ENCODE measurements at regions not wholly inside any gene's neighbourhood (a gene's known extent, or its start where the extent isn't known, plus 50 kb on each side); places are given as distances from the start of the nearest gene placed in this dataset.

- Mint-ChIP-seq H3K4me1 (no peaks in the 10 kb centered on the region), H3K9me3 (peaks cover 2% of the 10 kb centered on the region), H3K4me3 (no peak overlapping the region), H3K36me3 (no peaks in the 10 kb centered on the region), H3K27me3 (no peaks in the 10 kb centered on the region), H3K27ac (no peak overlapping the region)
- no peak for DNase-seq
- no peak for ATAC-seq (ENCODE audit: low read depth)
- POLR2A ChIA-PET: no interaction called here
These were observed 939.7 kb downstream of the NSUN3 start for GRCh38 chr3:95002438-95003046.

DNA sequence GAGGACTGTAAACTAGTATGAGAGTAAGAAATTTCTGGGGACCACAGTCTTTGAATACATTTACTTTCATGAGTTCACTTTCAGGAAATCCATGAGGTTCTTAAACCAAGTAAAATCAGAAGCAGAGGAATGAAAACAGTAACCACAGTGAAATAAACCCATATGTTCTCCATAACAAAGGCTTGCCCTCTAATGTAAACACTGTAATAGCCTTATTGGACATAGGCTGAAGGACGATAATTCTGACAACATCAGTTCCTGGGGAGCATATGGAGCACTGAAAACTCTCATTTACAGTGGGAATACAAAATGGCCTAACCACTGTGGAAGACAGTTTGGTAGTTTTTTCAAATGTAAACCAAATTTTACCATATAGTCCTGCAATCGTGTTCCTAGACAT lies 965.8 kb downstream of the NSUN3 start:
- DNase-seq (no peak), ATAC-seq (ENCODE audit: low read depth) (no peak)
- Mint-ChIP-seq H3K27me3 (no peaks in the 10 kb centered on the region), H3K27ac (no peak overlapping the region), H3K4me3 (no peak overlapping the region), H3K4me1 (no peaks in the 10 kb centered on the region), H3K36me3 (no peaks in the 10 kb centered on the region), H3K9me3 (peaks cover 2% of the 10 kb centered on the region)
- POLR2A ChIA-PET: no interaction called here

DNA sequence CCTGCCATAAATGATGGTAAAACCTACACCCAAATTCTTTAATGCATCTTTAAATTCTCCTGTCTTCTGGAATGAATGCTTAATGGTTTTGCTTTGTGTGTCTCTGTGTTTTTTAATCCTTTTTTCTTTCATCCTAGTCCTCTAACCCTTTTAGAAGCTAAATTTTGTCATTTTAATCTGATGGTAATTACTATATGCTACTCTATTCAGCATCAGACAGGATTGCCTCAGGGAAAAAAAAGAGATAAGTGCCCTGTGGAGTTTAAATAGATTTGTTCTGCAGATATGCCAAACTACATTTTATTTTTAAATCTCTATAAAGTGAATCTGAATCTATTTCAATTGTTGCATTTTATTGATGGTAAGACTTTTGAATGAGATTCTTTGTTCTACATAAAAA lies 966.8 kb downstream of the NSUN3 start:
- H3K27ac Mint-ChIP-seq: no peak overlapping the region
- ATAC-seq (ENCODE audit: low read depth) (no peak), DNase-seq (no peak)
- no peaks in the 10 kb centered on the region for H3K36me3 Mint-ChIP-seq
- H3K4me1 Mint-ChIP-seq: no peaks in the 10 kb centered on the region
- H3K27me3 Mint-ChIP-seq: no peaks in the 10 kb centered on the region
- H3K4me3 Mint-ChIP-seq: no peak overlapping the region
- H3K9me3 Mint-ChIP-seq: peaks cover 2% of the 10 kb centered on the region
- POLR2A ChIA-PET: no interaction called here

- DNase-seq: no peak
- H3K9me3 Mint-ChIP-seq: peaks cover 3% of the 10 kb centered on the region
- H3K27ac Mint-ChIP-seq: no peak overlapping the region
- no peaks in the 10 kb centered on the region for H3K27me3 Mint-ChIP-seq
- H3K4me3 Mint-ChIP-seq: no peak overlapping the region
- ATAC-seq (ENCODE audit: low read depth): no peak
- H3K4me1 Mint-ChIP-seq: no peaks in the 10 kb centered on the region
- POLR2A ChIA-PET: no interaction called here
- H3K36me3 Mint-ChIP-seq: no peaks in the 10 kb centered on the region
These were observed 973.7 kb downstream of the NSUN3 start for GRCh38 chr3:95036526-95037021.

- DNase-seq: no peak
- Mint-ChIP-seq H3K27ac (no peak overlapping the region), H3K27me3 (no peaks in the 10 kb centered on the region), H3K4me1 (no peaks in the 10 kb centered on the region), H3K36me3 (no peaks in the 10 kb centered on the region), H3K4me3 (no peak overlapping the region), H3K9me3 (peaks cover 3% of the 10 kb centered on the region)
- ATAC-seq (ENCODE audit: low read depth): no peak
- POLR2A ChIA-PET: no interaction called here
These were observed 974.2 kb downstream of the NSUN3 start for GRCh38 chr3:95037097-95037496.

DNA sequence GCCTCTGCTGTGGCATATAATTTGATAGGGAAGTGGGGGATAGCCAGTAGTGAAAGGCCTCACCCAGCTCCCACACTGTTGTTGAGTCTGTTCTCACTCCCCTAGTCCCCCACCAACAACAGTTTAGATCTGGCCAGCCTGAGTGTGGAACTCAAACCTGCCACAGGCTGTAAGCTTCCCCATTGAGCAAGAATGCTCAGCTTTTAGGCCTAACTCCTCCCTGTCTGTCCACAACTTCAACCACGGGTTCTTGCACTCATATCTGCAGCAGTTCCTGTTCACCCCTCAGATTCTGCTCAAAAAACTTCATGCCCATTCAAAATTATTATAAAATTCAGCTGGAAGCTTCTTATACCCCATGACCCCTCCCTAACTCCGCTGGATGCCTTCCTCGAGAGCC lies 975.1 kb downstream of the NSUN3 start:
- POLR2A ChIA-PET: no interaction called here
- H3K36me3 Mint-ChIP-seq: no peaks in the 10 kb centered on the region
- no peak for DNase-seq
- peaks cover 3% of the 10 kb centered on the region for H3K9me3 Mint-ChIP-seq
- no peaks in the 10 kb centered on the region for H3K27me3 Mint-ChIP-seq
- H3K27ac Mint-ChIP-seq: no peak overlapping the region
- H3K4me3 Mint-ChIP-seq: no peak overlapping the region
- H3K4me1 Mint-ChIP-seq: no peaks in the 10 kb centered on the region
- ATAC-seq (ENCODE audit: low read depth): no peak

DNA sequence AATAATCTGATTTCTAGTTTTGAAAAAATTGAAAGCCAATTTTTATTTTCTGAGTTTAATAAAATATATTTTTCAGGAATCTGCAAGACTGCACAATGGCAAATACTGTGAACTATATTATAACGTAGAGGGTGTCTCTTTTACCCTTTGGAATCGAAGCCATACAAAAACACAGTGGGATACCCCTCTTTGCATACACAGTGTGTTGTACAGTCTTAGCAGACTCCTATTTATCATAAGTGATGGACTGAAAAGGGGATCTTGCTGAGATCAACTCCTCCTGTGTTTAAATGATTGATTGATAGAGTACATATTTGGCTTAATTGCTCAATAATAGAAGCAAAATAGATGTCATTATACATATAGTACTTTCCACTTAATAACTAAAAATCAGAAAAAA lies 981.2 kb downstream of the NSUN3 start:
- peaks cover 3% of the 10 kb centered on the region for H3K9me3 Mint-ChIP-seq
- no peak overlapping the region for H3K27ac Mint-ChIP-seq
- H3K4me1 Mint-ChIP-seq: no peaks in the 10 kb centered on the region
- no peaks in the 10 kb centered on the region for H3K27me3 Mint-ChIP-seq
- H3K4me3 Mint-ChIP-seq: no peak overlapping the region
- no peaks in the 10 kb centered on the region for H3K36me3 Mint-ChIP-seq
- POLR2A ChIA-PET: no interaction called here
- ATAC-seq (ENCODE audit: low read depth): no peak
- DNase-seq: no peak

DNA sequence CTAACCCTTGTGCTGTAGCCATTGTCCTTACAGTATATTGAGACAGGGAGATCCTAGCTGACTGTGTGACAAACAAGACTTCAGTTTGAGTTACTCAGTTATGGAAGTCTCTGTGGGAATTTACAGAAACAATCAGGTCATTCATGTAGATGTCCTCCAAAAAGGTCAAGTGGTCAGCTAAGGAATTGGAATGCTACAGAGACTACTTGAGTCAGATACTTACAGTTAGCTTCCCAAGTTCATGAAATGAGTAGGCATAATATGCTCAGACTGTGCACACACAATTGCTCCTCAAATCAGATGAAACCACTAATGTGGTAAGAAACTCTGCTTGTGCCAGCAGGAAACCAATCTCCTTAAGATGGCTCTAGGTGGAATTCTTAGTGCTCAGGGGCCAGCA lies 985.7 kb downstream of the NSUN3 start:
- H3K27ac Mint-ChIP-seq: no peak overlapping the region
- POLR2A ChIA-PET: no interaction called here
- no peaks in the 10 kb centered on the region for H3K4me1 Mint-ChIP-seq
- ATAC-seq (ENCODE audit: low read depth) (no peak), DNase-seq (no peak)
- H3K27me3 Mint-ChIP-seq: no peaks in the 10 kb centered on the region
- H3K9me3 Mint-ChIP-seq: no peaks in the 10 kb centered on the region
- no peak overlapping the region for H3K4me3 Mint-ChIP-seq
- no peaks in the 10 kb centered on the region for H3K36me3 Mint-ChIP-seq

- H3K27me3 Mint-ChIP-seq: no peaks in the 10 kb centered on the region
- POLR2A ChIA-PET: no interaction called here
- no peak overlapping the region for H3K4me3 Mint-ChIP-seq
- ATAC-seq (ENCODE audit: low read depth) (no peak), DNase-seq (no peak)
- H3K27ac Mint-ChIP-seq: no peak overlapping the region
- H3K36me3 Mint-ChIP-seq: no peaks in the 10 kb centered on the region
- no peaks in the 10 kb centered on the region for H3K4me1 Mint-ChIP-seq
- no peaks in the 10 kb centered on the region for H3K9me3 Mint-ChIP-seq
These were observed 987.0 kb downstream of the NSUN3 start for GRCh38 chr3:95049841-95050240.

DNA sequence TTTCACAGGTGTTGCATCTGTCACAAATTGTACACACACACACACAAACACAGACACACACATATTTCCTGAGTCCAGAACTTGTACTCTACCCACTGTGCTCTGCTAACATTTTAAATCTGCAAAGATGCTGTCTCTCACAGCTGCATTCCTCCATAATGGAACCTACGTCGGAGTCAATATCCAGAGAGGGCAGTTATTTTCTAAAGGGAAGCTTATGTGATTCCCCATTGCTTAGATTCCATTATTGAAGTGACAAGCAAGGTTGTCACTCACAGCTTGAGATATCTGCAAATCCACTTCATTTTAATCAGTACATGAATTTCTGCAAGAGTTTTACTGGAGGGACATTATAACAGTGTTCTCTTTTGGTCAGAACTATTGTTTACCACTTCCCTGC lies 992.4 kb downstream of the NSUN3 start:
- Mint-ChIP-seq H3K4me1 (no peaks in the 10 kb centered on the region), H3K4me3 (no peak overlapping the region), H3K27ac (no peak overlapping the region), H3K9me3 (no peaks in the 10 kb centered on the region), H3K27me3 (no peaks in the 10 kb centered on the region), H3K36me3 (no peaks in the 10 kb centered on the region)
- no peak for DNase-seq
- ATAC-seq (ENCODE audit: low read depth): no peak
- POLR2A ChIA-PET: no interaction called here

- no peaks in the 10 kb centered on the region for H3K4me1 Mint-ChIP-seq
- H3K4me3 Mint-ChIP-seq: no peak overlapping the region
- POLR2A ChIA-PET: no interaction called here
- no peak for ATAC-seq (ENCODE audit: low read depth)
- H3K27ac Mint-ChIP-seq: no peak overlapping the region
- no peak for DNase-seq
- H3K36me3 Mint-ChIP-seq: no peaks in the 10 kb centered on the region
- no peaks in the 10 kb centered on the region for H3K27me3 Mint-ChIP-seq
- H3K9me3 Mint-ChIP-seq: peaks cover 1% of the 10 kb centered on the region
These were observed 1019.3 kb downstream of the NSUN3 start for GRCh38 chr3:95082191-95082590.

DNA sequence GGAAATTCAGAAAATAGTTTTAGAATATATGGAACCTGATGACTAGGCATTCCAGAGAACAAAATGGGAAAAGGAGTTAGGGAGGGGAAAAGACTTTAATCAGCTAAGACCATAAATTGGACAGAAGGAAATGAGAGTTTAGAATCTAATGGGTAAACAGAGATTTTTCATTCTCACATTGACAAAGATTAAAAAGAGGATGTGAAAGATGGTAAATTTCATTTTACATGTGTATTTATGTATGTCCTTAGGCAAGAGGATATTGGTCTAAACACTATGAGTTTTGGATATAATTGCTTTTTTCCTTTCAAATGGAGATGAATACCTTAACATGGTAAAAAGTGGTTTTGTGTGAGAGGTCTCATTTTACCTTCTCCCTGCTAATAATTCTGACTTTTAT lies 1021.9 kb downstream of the NSUN3 start:
- no peak for DNase-seq
- no peak for ATAC-seq (ENCODE audit: low read depth)
- no peak overlapping the region for H3K27ac Mint-ChIP-seq
- H3K4me1 Mint-ChIP-seq: no peaks in the 10 kb centered on the region
- POLR2A ChIA-PET: no interaction called here
- H3K27me3 Mint-ChIP-seq: no peaks in the 10 kb centered on the region
- no peaks in the 10 kb centered on the region for H3K9me3 Mint-ChIP-seq
- no peak overlapping the region for H3K4me3 Mint-ChIP-seq
- no peaks in the 10 kb centered on the region for H3K36me3 Mint-ChIP-seq

GRCh38 chr3:95088464-95088863 lies 1025.6 kb downstream of the NSUN3 start:
- H3K4me3 Mint-ChIP-seq: no peak overlapping the region
- no peaks in the 10 kb centered on the region for H3K4me1 Mint-ChIP-seq

DNA sequence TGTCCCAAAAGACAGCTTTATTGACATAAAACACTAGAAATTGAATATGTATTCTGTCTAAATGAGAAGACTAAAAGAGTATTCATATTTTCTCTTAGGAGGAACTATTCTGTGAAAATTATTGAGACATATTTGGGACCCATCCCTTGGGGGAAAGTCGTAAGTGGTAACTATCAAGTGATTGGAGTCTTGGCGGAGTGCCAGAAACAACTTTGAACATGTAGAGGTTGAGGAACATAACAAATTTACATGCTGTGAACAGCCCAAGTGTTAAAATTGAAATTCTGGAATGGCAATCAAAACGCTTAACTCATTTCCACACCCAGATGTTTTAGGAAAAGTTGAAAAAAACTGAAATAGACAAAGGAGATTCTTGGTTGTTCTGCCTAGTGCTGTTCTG lies 1034.6 kb downstream of the NSUN3 start:
- POLR2A ChIA-PET: no interaction called here
- H3K27me3 Mint-ChIP-seq: no peaks in the 10 kb centered on the region
- no peak overlapping the region for H3K4me3 Mint-ChIP-seq
- peaks cover 2% of the 10 kb centered on the region for H3K9me3 Mint-ChIP-seq
- ATAC-seq (ENCODE audit: low read depth) (no peak), DNase-seq (no peak)
- H3K36me3 Mint-ChIP-seq: no peaks in the 10 kb centered on the region
- no peaks in the 10 kb centered on the region for H3K4me1 Mint-ChIP-seq
- H3K27ac Mint-ChIP-seq: no peak overlapping the region

More at GRCh38 chr3:95088464-95088863, 1025.6 kb downstream of the NSUN3 start:
- POLR2A ChIA-PET: no interaction called here
- H3K9me3 Mint-ChIP-seq: peaks cover 7% of the 10 kb centered on the region
- H3K27me3 Mint-ChIP-seq: no peaks in the 10 kb centered on the region
- H3K27ac Mint-ChIP-seq: no peak overlapping the region
- ATAC-seq (ENCODE audit: low read depth) (no peak), DNase-seq (no peak)
- H3K36me3 Mint-ChIP-seq: no peaks in the 10 kb centered on the region

DNA sequence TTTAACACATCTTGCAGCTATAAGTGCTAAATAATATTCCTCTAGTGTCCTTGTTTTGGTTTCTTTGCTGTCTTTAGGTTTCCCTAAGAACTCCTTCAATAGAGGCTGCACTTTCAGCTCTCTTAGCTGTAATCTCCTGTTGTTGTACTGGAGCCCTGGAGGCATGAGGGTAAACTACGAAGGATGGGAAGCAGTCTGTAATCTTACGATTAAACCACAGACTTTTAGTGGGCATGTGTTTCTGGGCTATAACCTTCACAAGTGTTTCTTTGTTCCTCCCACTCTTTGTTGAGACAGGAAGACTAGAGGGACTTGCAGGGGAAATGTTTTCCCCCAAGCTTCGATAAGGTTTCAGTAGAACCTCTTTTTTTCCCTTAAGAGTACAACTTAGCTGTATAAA lies 1058.1 kb downstream of the NSUN3 start:
- H3K36me3 Mint-ChIP-seq: no peaks in the 10 kb centered on the region
- no peak overlapping the region for H3K27ac Mint-ChIP-seq
- H3K9me3 Mint-ChIP-seq: peaks cover 4% of the 10 kb centered on the region
- ATAC-seq (ENCODE audit: low read depth) (no peak), DNase-seq (no peak)
- no peak overlapping the region for H3K4me3 Mint-ChIP-seq
- no peaks in the 10 kb centered on the region for H3K4me1 Mint-ChIP-seq
- no peaks in the 10 kb centered on the region for H3K27me3 Mint-ChIP-seq
- POLR2A ChIA-PET: no interaction called here

All from activated naive CD8-positive, alpha-beta T cell treated with anti-CD3 and anti-CD28 coated beads, Interleukin-2, amount 10 ng/mL, durations not matched to agents 7 days and 5 days (primary cell).